HEK293 (cell line): ENCODE measurements at regions not wholly inside any gene's neighbourhood (a gene's known extent, or its start where the extent isn't known, plus 50 kb on each side); places are given as distances from the start of the nearest gene placed in this dataset.

Experiments used
- CTCF ChIA-PET: fragments of 350-600 bp; formaldehyde crosslinking; extraction: SDS; loops from one replicate; lab custom pipeline; 2021; ENCODE audit warnings: antibody characterized with exemption; lab: Yijun Ruan, JAX
- POLR2A ChIA-PET: fragments of 300-600 bp; formaldehyde crosslinking; extraction: SDS; loops from one replicate; lab custom pipeline; 2020; ENCODE audit warnings: antibody characterized with exemption, inconsistent platforms; lab: Yijun Ruan, JAX
- H3K27ac ChIP-seq: fragments of 200-500 bp; sonication (Bioruptor generic); 2 replicates; pipeline ENCODE4 v1.5.1; 2014; ENCODE audit warnings: low read depth, low read length, control low read depth, inconsistent platforms; ENCODE audit errors: extremely low read depth
- H3K36me3 ChIP-seq, 2 experiments: fragments of 200-500 bp in 1 of 2; sonication (Bioruptor generic) in 1 of 2; 1 replicate in 1 of 2; 2 replicates in 1 of 2; pipeline ENCODE4 v1.5.1; 2014 to 2017; ENCODE audit warnings: inconsistent platforms in 2 of 2, low read length in 2 of 2; ENCODE audit not compliant: control insufficient read depth in 2 of 2, insufficient read depth in 1 of 2
- H3K4me1 ChIP-seq: fragments of 200-500 bp; sonication (Bioruptor generic); 2 replicates; pipeline ENCODE4 v1.5.1; 2014; ENCODE audit warnings: mild to moderate bottlenecking, low read length, inconsistent platforms; ENCODE audit not compliant: control insufficient read depth, insufficient read depth
- H3K4me3 ChIP-seq: 2 replicates; pipeline ENCODE4 v1.5.1; 2011; ENCODE audit warnings: low read depth, mild to moderate bottlenecking, control low read depth, low read length, moderate library complexity
- H3K9me3 ChIP-seq: fragments of 200-500 bp; sonication (Bioruptor generic); 2 replicates; pipeline ENCODE4 v1.5.1; 2014; ENCODE audit warnings: low read depth, low read length, inconsistent platforms; ENCODE audit not compliant: control insufficient read depth, insufficient read depth
- HOXD13 ChIP-seq: sonication (generic); formaldehyde crosslinking; IDR thresholded peaks from 2 replicates; pipeline ENCODE4 v1.8.0; 2022; ENCODE audit warnings: missing genetic modification reagents, borderline replicate concordance
- SCRT2 ChIP-seq: fragments of 450-650 bp; formaldehyde crosslinking; IDR thresholded peaks from 2 replicates; pipeline ENCODE4 v1.5.1; 2016; ENCODE audit warnings: missing biosample characterization, missing genetic modification characterization
- TCF7L2 ChIP-seq: IDR thresholded peaks from 2 replicates; pipeline ENCODE4 v1.6.1; 2011; ENCODE audit warnings: low read depth, mild to moderate bottlenecking, inconsistent platforms, low read length, moderate library complexity, borderline replicate concordance
- ZNF140 ChIP-seq: fragments of 450-650 bp; formaldehyde crosslinking; IDR thresholded peaks from 2 replicates; pipeline ENCODE4 v1.5.1; 2016; ENCODE audit warnings: missing biosample characterization, missing genetic modification characterization
- ZNF146 ChIP-seq: fragments of 450-650 bp; formaldehyde crosslinking; IDR thresholded peaks from 2 replicates; pipeline ENCODE4 v1.5.1; 2016; ENCODE audit warnings: missing biosample characterization, missing genetic modification characterization
- ZNF175 ChIP-seq: fragments of 450-650 bp; formaldehyde crosslinking; IDR thresholded peaks from 2 replicates; pipeline ENCODE4 v1.5.1; 2016; ENCODE audit warnings: missing biosample characterization, missing genetic modification characterization
- ZNF19 ChIP-seq: fragments of 450-650 bp; formaldehyde crosslinking; IDR thresholded peaks from 2 replicates; pipeline ENCODE4; 2016; ENCODE audit warnings: missing biosample characterization, missing genetic modification characterization, low read depth
- ZNF292 ChIP-seq: fragments of 450-650 bp; formaldehyde crosslinking; IDR thresholded peaks from 2 replicates; pipeline ENCODE4 v1.5.1; 2016; ENCODE audit warnings: low read depth, missing biosample characterization, missing genetic modification characterization, borderline replicate concordance
- ZNF391 ChIP-seq: fragments of 450-650 bp; formaldehyde crosslinking; IDR thresholded peaks from 2 replicates; pipeline ENCODE4 v1.5.1; 2016; ENCODE audit warnings: low read depth, missing biosample characterization, missing genetic modification characterization, borderline replicate concordance
- ZNF48 ChIP-seq: fragments of 450-650 bp; formaldehyde crosslinking; IDR thresholded peaks from 2 replicates; pipeline ENCODE4 v1.5.1; 2016; ENCODE audit warnings: missing biosample characterization, missing genetic modification characterization
- ZNF521 ChIP-seq: fragments of 450-650 bp; formaldehyde crosslinking; IDR thresholded peaks from 2 replicates; pipeline ENCODE4 v1.5.1; 2017; ENCODE audit warnings: missing biosample characterization, mild to moderate bottlenecking, missing genetic modification characterization
- ZNF530 ChIP-seq: fragments of 450-650 bp; formaldehyde crosslinking; IDR thresholded peaks from 2 replicates; pipeline ENCODE4 v1.5.1; 2016; ENCODE audit warnings: low read depth, missing biosample characterization, missing genetic modification characterization
- ZNF600 ChIP-seq: fragments of 450-650 bp; formaldehyde crosslinking; IDR thresholded peaks from 2 replicates; pipeline ENCODE4 v1.5.1; 2016; ENCODE audit warnings: missing biosample characterization, missing genetic modification characterization
- ZNF629 ChIP-seq: fragments of 450-650 bp; formaldehyde crosslinking; IDR thresholded peaks from 2 replicates; pipeline ENCODE4 v1.5.1; 2017; ENCODE audit warnings: missing biosample characterization, missing genetic modification characterization
- ZNF701 ChIP-seq: fragments of 450-650 bp; formaldehyde crosslinking; IDR thresholded peaks from 2 replicates; pipeline ENCODE4 v1.5.1; 2016; ENCODE audit warnings: missing biosample characterization, missing genetic modification characterization
- ZNF76 ChIP-seq: fragments of 450-650 bp; formaldehyde crosslinking; IDR thresholded peaks from 2 replicates; pipeline ENCODE4; 2016; ENCODE audit warnings: low read depth, missing biosample characterization, missing genetic modification characterization, borderline replicate concordance
- ZNF768 ChIP-seq: fragments of 450-650 bp; formaldehyde crosslinking; IDR thresholded peaks from 2 replicates; pipeline ENCODE4 v1.5.1; 2018; ENCODE audit warnings: missing biosample characterization, mild to moderate bottlenecking, missing genetic modification characterization
- ZNF791 ChIP-seq: fragments of 450-650 bp; formaldehyde crosslinking; IDR thresholded peaks from 2 replicates; pipeline ENCODE4 v1.5.1; 2016; ENCODE audit warnings: missing biosample characterization, missing genetic modification characterization
- ZSCAN23 ChIP-seq: fragments of 450-650 bp; formaldehyde crosslinking; IDR thresholded peaks from 2 replicates; pipeline ENCODE4 v1.5.1; 2016; ENCODE audit warnings: missing biosample characterization, missing genetic modification characterization
- TF ChIP-seq, protein P1 (sequence below): fragments of 450-650 bp; formaldehyde crosslinking; IDR thresholded peaks from 2 replicates; pipeline ENCODE4; 2016; ENCODE audit warnings: missing biosample characterization, missing genetic modification characterization
- TF ChIP-seq, protein P2 (sequence below): fragments of 450-650 bp; formaldehyde crosslinking; IDR thresholded peaks from 2 replicates; pipeline ENCODE4 v1.5.1; 2016; ENCODE audit warnings: missing biosample characterization, missing genetic modification characterization, low read depth
- TF ChIP-seq, protein P3 (sequence below): fragments of 450-650 bp; formaldehyde crosslinking; IDR thresholded peaks from 2 replicates; pipeline ENCODE4 v1.5.1; 2016; ENCODE audit warnings: missing biosample characterization, missing genetic modification characterization
- TF ChIP-seq, protein P4 (sequence below): IDR thresholded peaks from 2 replicates; pipeline ENCODE4 v1.6.1; 2011; ENCODE audit warnings: mild to moderate bottlenecking, low read depth, low read length, borderline replicate concordance

DNA sequence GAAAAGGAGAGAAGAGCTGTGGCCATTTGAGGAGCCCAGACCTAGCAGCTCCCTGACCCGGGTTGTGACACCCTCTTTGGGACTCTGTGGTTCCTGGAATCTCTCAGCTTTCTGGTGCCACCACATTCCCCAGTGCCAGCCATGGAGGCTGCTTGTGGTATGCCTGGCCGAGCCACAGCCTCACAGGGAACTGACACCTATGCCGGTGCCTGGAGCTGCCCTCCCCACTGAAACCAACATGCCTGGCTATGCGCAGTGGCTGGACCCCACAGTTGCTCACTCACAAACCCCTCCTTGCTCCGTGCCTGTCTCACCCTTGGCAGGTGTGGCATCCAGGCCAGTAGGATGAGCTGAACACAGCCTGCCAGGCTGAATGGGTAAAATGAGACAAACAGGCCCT, 749.4 kb downstream of the ARAP2 start:
- no peak for TF ChIP-seq ZNF521 (tag by site-specific recombination)
- TF ChIP-seq, all 188 proteins: peak for 0
- no peaks in the 10 kb centered on the region for H3K9me3 ChIP-seq
- CTCF ChIA-PET: no interaction called here
- POLR2A ChIA-PET: no interaction called here
- no peak overlapping the region for H3K4me3 ChIP-seq
- H3K4me1 ChIP-seq: no peaks in the 10 kb centered on the region
- no peak overlapping the region for H3K27ac ChIP-seq
- H3K36me3 ChIP-seq: no peaks in the 10 kb centered on the region

DNA sequence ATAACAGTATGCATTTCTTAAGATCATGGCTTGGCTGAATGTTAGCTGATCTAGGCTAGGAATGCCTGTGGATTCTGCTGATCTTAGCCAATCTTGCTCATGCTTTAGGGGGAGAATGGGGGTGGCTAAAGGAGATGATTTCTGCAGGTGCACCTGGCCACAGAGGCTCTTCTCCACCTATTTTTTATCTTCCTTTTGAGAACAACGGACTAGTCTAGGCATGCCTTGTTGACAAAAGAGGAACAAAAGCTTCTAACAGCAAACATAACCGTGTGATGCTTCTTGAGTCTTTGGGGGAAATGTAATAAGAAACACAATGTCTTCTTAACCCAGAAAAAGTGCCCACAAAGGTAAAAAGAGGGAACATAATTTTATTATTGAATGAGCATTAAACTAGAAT, 743.5 kb downstream of the ARAP2 start:
- Histone ChIP-seq H3K4me3 (no peak overlapping the region), H3K4me1 (no peaks in the 10 kb centered on the region), H3K27ac (no peak overlapping the region), H3K9me3 (no peaks in the 10 kb centered on the region), H3K36me3 (no peaks in the 10 kb centered on the region)
- ChIA-PET POLR2A (no interaction called here), CTCF (no interaction called here)
- no peak for TF ChIP-seq ZNF701 (tag by site-specific recombination)
- TF ChIP-seq, protein P1, sequence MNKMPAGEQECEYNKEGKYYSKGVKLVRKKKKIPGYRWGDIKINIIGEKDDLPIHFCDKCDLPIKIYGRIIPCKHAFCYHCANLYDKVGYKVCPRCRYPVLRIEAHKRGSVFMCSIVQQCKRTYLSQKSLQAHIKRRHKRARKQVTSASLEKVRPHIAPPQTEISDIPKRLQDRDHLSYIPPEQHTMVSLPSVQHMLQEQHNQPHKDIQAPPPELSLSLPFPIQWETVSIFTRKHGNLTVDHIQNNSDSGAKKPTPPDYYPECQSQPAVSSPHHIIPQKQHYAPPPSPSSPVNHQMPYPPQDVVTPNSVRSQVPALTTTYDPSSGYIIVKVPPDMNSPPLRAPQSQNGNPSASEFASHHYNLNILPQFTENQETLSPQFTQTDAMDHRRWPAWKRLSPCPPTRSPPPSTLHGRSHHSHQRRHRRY (tag by site-specific recombination): no peak
- no peak for TF ChIP-seq ZNF391 (tag by site-specific recombination)
- TF ChIP-seq ZNF530: no peak
- TF ChIP-seq HOXD13 (CRISPR knock-in tag): no peak
- no peak for TF ChIP-seq ZNF629 (tag by site-specific recombination)
- TF ChIP-seq, protein P2, sequence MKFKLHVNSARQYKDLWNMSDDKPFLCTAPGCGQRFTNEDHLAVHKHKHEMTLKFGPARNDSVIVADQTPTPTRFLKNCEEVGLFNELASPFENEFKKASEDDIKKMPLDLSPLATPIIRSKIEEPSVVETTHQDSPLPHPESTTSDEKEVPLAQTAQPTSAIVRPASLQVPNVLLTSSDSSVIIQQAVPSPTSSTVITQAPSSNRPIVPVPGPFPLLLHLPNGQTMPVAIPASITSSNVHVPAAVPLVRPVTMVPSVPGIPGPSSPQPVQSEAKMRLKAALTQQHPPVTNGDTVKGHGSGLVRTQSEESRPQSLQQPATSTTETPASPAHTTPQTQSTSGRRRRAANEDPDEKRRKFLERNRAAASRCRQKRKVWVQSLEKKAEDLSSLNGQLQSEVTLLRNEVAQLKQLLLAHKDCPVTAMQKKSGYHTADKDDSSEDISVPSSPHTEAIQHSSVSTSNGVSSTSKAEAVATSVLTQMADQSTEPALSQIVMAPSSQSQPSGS (tag by site-specific recombination): no peak
- no peak for TF ChIP-seq ZNF600 (tag by site-specific recombination)
- no peak for TF ChIP-seq ZSCAN23 (tag by site-specific recombination)
- no peak for TF ChIP-seq ZNF76 (tag by site-specific recombination)
- no peak for TF ChIP-seq ZNF48 (tag by site-specific recombination)
- no peak for TF ChIP-seq ZNF175 (tag by site-specific recombination)
- TF ChIP-seq ZNF19: no peak
- TF ChIP-seq TCF7L2: no peak
- TF ChIP-seq ZNF768 (tag by site-specific recombination): no peak
- TF ChIP-seq, protein P3, sequence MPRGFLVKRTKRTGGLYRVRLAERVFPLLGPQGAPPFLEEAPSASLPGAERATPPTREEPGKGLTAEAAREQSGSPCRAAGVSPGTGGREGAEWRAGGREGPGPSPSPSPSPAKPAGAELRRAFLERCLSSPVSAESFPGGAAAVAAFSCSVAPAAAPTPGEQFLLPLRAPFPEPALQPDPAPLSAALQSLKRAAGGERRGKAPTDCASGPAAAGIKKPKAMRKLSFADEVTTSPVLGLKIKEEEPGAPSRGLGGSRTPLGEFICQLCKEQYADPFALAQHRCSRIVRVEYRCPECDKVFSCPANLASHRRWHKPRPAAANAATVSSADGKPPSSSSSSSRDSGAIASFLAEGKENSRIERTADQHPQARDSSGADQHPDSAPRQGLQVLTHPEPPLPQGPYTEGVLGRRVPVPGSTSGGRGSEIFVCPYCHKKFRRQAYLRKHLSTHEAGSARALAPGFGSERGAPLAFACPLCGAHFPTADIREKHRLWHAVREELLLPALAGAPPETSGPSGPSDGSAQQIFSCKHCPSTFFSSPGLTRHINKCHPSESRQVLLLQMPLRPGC (tag by site-specific recombination): no peak

DNA sequence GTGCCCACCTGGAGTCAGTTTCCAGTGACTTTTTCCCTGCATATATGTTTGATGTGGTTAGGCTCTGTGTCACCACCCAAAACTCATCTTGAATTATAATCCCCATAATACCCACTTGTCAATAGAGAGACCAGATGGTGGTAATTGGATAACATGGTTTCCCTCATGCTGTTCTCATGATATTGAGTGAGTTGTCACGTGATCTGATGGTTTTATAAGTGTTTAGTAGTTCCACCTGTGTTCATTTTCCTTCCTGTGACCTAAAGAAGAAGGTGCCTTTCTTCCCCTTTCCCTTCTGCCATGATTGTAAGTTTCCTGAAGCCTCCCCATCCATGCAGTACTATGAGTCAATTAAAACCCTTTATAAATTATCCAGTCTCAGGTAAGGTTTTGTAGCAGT, 740.9 kb downstream of the ARAP2 start:
- TF ChIP-seq ZNF292 (tag by site-specific recombination) (no peak), ZNF791 (no peak), SCRT2 (tag by site-specific recombination) (no peak), ZNF140 (tag by site-specific recombination) (no peak), ZNF146 (tag by site-specific recombination) (no peak)
- TF ChIP-seq, protein P4, sequence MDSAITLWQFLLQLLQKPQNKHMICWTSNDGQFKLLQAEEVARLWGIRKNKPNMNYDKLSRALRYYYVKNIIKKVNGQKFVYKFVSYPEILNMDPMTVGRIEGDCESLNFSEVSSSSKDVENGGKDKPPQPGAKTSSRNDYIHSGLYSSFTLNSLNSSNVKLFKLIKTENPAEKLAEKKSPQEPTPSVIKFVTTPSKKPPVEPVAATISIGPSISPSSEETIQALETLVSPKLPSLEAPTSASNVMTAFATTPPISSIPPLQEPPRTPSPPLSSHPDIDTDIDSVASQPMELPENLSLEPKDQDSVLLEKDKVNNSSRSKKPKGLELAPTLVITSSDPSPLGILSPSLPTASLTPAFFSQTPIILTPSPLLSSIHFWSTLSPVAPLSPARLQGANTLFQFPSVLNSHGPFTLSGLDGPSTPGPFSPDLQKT: no peak
- Histone ChIP-seq H3K9me3 (no peaks in the 10 kb centered on the region), H3K4me1 (no peaks in the 10 kb centered on the region), H3K27ac (no peak overlapping the region), H3K4me3 (no peak overlapping the region), H3K36me3 (no peaks in the 10 kb centered on the region)
- POLR2A ChIA-PET: no interaction called here
- CTCF ChIA-PET: no interaction called here
